H1 (cell line): ENCODE measurements at regions not wholly inside any gene's neighbourhood (a gene's known extent, or its start where the extent isn't known, plus 50 kb on each side); places are given as distances from the start of the nearest gene placed in this dataset.

ENCODE experiments used
- GTF2F1 ChIP-seq: IDR thresholded peaks from 2 replicates; pipeline ENCODE4 v1.6.1; 2012; ENCODE audit warnings: low read depth, low read length, improper control_type of control experiment, borderline replicate concordance
- JUN ChIP-seq: IDR thresholded peaks from 2 replicates; pipeline ENCODE4 v1.6.1; 2011; ENCODE audit warnings: low read depth, mild to moderate bottlenecking, improper control_type of control experiment, low read length
- MAX ChIP-seq: IDR thresholded peaks from 2 replicates; pipeline ENCODE4 v1.6.1; 2012; ENCODE audit warnings: inconsistent platforms
- POLR2A ChIP-seq, 2 experiments: IDR thresholded peaks; 1 replicate in 1 of 2; 2 replicates in 1 of 2; pipeline ENCODE4 v1.6.1; 2011; ENCODE audit warnings: low read depth in 2 of 2, low read length in 2 of 2, mild to moderate bottlenecking in 2 of 2; ENCODE audit errors: control extremely low read depth in 1 of 2
- TF ChIP-seq, protein P1 (sequence below), 3 experiments: IDR thresholded peaks; 1 replicate in 2 of 3; 2 replicates in 1 of 3; pipeline versions ENCODE4 v1.5.1 to v1.6.1; 2011; ENCODE audit warnings: low read length in 3 of 3, mild to moderate bottlenecking in 3 of 3, inconsistent platforms in 2 of 3, low read depth in 1 of 3, moderate library complexity in 1 of 3; ENCODE audit not compliant: insufficient read depth in 1 of 3; ENCODE audit errors: control extremely low read depth in 1 of 3

GRCh38 chr1:119226321-119226720 is 85.9 kb upstream of the WARS2 start:
- TF ChIP-seq, protein P1, sequence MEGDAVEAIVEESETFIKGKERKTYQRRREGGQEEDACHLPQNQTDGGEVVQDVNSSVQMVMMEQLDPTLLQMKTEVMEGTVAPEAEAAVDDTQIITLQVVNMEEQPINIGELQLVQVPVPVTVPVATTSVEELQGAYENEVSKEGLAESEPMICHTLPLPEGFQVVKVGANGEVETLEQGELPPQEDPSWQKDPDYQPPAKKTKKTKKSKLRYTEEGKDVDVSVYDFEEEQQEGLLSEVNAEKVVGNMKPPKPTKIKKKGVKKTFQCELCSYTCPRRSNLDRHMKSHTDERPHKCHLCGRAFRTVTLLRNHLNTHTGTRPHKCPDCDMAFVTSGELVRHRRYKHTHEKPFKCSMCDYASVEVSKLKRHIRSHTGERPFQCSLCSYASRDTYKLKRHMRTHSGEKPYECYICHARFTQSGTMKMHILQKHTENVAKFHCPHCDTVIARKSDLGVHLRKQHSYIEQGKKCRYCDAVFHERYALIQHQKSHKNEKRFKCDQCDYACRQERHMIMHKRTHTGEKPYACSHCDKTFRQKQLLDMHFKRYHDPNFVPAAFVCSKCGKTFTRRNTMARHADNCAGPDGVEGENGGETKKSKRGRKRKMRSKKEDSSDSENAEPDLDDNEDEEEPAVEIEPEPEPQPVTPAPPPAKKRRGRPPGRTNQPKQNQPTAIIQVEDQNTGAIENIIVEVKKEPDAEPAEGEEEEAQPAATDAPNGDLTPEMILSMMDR (IDR thresholded peaks at IDR 0.05; ENCODE audit: control extremely low read depth in 1 of 3, insufficient read depth in 1 of 3, low read depth in 1 of 3, low read length in 3 of 3) = no peak
- TF ChIP-seq POLR2A (IDR thresholded peaks at IDR 0.05; ENCODE audit: control extremely low read depth in 1 of 2, low read depth in 2 of 2, low read length in 2 of 2) (no peak), GTF2F1 (no peak), MAX (no peak), JUN (no peak)
